ENCODE measurements at regions not wholly inside any gene's neighbourhood (a gene's known extent, or its start where the extent isn't known, plus 50 kb on each side); places are given as distances from the start of the nearest gene placed in this dataset.

DNA sequence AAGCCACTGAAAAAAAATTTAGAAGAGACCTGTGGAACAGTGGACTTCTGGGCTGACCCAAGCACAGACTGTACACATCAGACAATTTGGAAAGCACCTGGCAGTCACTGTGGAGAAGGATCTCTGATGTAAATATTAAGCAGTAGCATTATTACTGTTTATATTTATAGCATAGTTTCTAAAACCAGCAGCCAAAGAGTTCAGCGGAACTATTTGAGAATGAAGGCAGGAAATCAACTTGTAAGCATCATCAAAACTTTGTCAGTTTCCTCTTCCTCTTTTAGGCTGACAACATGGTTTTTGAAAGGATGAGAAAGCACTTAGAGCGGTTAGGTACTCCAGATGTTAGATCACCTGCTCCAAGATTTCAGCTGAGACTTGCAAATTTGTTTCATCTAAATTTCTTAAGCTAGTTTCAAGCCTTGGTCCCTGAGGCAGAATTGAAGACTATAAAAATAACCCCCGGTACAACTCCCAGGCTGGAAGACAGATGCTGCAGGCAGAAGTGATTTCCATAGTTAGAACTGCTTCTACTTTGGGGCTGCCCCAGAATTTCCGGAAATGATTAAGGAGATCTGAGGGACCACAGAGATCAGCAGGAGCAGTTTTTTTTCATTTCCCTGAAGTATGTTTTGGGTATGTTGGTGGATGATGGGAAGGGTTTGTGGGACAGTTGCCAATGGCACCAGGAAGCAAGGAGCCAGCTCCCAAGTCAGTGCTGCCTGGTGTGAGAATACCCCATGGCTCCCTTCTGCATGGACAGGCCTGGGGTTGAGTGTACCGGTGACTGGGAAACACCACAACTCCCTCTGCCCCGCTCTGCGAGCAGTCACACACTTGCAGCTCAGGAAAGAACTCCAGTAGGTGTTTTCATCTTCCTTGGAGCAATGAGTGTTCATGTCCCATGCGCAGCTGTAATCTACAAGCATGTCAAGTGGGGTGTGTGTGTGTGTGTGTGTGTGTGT is 354.5 kb downstream of the NUAK1 start:
- no peak for TF ChIP-seq EZH2 (conservative IDR thresholded peaks at IDR 0.05; ENCODE audit: low read depth, low read length)
- TF ChIP-seq FOXP4 (CRISPR knock-in tag; IDR thresholded peaks at IDR 0.05) = no peak
- TF ChIP-seq ZNF558 (CRISPR knock-in tag; IDR thresholded peaks at IDR 0.05; ENCODE audit: borderline replicate concordance) = no peak
- no peak for TF ChIP-seq E2F1 (CRISPR knock-in tag; IDR thresholded peaks at IDR 0.05)
